Mucosa of descending colon (tissue), 3 donors: ENCODE measurements at regions not wholly inside any gene's neighbourhood (a gene's known extent, or its start where the extent isn't known, plus 50 kb on each side); places are given as distances from the start of the nearest gene placed in this dataset.
A peak's percentile ranks its signal among the peaks of the same experiment; 100 is the strongest.

Experiments used
- ATAC-seq: fragments of 200-7000 bp; cut with Tn5 transposase; one replicate; pipeline ENCODE4 v1.9.1; 2020; ENCODE audit warnings: mild to moderate bottlenecking, moderate library complexity
- DNase-seq, 3 donors: peaks; one replicate each; pipeline ENCODE4 v3.0.0-alpha.2; 2020
- H3K36me3 ChIP-seq: fragments of 200-600 bp; one replicate; pipeline ENCODE4 v1.8.0; 2021; ENCODE audit warnings: low read depth, mild to moderate bottlenecking
- H3K4me1 ChIP-seq: fragments of 200-600 bp; one replicate; pipeline ENCODE4 v1.8.0; 2021; ENCODE audit warnings: low read depth, mild to moderate bottlenecking
- H3K4me3 ChIP-seq: fragments of 200-600 bp; one replicate; pipeline ENCODE4 v1.8.0; 2021; ENCODE audit warnings: mild to moderate bottlenecking
- H3K9me3 ChIP-seq: fragments of 200-600 bp; one replicate; pipeline ENCODE4 v1.8.0; 2021; ENCODE audit warnings: mild to moderate bottlenecking
- intact Hi-C, 2 donors: fragments of 100-400 bp; cut with DNase I in 1 of 2; cut with micrococcal nuclease in 1 of 2; formaldehyde crosslinking; loops; one replicate each; pipeline versions ENCODE4 v1.11.0 to v1.11.1; 2022; cut with DNase I, micrococcal nuclease
- TF ChIP-seq, protein P1 (sequence below): fragments of 200-600 bp; IDR thresholded peaks from one replicate; pipeline ENCODE4 v1.8.0; 2022; ENCODE audit warnings: antibody characterized with exemption, mild to moderate bottlenecking
- donor health status: DM: no; HTN: no; CAD: no; lungs with moderate emphysema.
- donor health status: DM: no; HTN: no; CAD: no.
- donor health status: DM: no; HTN: yes; CAD: no.

DNA sequence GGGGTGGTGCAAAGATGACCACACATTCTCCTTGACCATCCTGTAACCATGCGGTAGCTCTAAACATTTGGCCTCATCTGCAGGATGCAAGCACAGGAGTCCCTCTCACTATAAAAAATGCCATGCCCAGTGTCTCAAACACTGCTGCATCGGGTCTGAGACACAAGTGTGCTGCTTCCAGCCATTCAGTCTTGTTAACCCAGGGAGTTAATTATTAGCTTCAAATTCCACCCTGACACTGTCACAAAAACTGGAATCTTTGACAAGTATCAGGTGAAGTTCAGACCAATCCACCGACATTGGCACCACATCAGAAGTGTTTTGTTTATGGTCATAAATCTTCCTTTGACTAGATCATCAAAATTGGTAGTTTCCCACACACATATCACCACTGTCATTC, 119.1 kb upstream of the RASEF start:
- Histone ChIP-seq H3K36me3 (no peaks in the 10 kb centered on the region), H3K9me3 (no peaks in the 10 kb centered on the region), H3K4me3 (no peak overlapping the region), H3K4me1 (no peaks in the 10 kb centered on the region)
- intact Hi-C loops: no loop called here
- DNase-seq (no peak), ATAC-seq (peak; percentile 9)
- TF ChIP-seq, protein P1, sequence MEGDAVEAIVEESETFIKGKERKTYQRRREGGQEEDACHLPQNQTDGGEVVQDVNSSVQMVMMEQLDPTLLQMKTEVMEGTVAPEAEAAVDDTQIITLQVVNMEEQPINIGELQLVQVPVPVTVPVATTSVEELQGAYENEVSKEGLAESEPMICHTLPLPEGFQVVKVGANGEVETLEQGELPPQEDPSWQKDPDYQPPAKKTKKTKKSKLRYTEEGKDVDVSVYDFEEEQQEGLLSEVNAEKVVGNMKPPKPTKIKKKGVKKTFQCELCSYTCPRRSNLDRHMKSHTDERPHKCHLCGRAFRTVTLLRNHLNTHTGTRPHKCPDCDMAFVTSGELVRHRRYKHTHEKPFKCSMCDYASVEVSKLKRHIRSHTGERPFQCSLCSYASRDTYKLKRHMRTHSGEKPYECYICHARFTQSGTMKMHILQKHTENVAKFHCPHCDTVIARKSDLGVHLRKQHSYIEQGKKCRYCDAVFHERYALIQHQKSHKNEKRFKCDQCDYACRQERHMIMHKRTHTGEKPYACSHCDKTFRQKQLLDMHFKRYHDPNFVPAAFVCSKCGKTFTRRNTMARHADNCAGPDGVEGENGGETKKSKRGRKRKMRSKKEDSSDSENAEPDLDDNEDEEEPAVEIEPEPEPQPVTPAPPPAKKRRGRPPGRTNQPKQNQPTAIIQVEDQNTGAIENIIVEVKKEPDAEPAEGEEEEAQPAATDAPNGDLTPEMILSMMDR: no peak

DNA sequence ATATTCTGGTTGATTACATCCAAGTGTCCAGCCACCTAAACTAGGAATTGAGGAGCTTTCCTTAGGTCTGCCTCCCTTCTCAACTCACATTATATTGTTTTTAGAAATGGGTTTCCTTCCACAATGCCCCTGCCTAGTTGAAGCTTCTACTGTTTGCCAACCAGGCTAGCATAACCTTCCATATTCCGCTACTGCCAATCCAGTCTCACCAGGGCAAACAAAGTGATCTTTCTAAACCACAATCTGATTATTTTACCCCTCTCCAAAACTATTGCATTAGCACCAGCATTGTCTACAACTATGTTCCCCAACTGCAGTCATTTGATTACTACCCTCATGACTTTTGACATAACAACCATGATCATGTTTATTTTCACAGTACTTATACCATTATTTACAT, 115.8 kb upstream of the RASEF start:
- TF ChIP-seq, protein P1: no peak
- Histone ChIP-seq H3K9me3 (peaks cover 5% of the 10 kb centered on the region), H3K4me1 (no peaks in the 10 kb centered on the region), H3K4me3 (no peak overlapping the region), H3K36me3 (no peaks in the 10 kb centered on the region)
- DNase-seq (no peak), ATAC-seq (no peak)
- intact Hi-C loops: no loop called here

DNA sequence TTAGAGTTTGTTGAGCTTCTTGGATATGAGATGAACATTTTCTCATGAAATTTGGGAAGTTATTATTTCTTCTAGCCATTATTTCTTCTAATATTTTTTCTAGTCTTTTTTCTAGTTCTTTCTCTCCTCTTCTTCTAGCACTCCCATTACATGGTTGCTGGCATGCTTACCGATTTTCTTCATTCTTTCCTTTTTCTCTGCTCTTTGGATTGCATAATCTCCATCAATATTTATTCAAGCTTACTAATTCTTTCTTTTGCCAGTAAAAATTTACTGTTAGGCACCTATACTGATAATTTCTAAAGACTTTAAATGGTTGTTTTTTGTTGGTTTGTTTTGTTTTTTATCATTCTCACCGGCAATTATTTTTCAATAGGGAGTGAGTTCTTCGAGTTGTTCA, 114.8 kb upstream of the RASEF start:
- TF ChIP-seq, protein P1: no peak
- DNase-seq (no peak), ATAC-seq (no peak)
- Histone ChIP-seq H3K9me3 (peaks cover 15% of the 10 kb centered on the region), H3K4me1 (no peaks in the 10 kb centered on the region), H3K4me3 (no peak overlapping the region), H3K36me3 (no peaks in the 10 kb centered on the region)
- intact Hi-C loops: no loop called here

DNA sequence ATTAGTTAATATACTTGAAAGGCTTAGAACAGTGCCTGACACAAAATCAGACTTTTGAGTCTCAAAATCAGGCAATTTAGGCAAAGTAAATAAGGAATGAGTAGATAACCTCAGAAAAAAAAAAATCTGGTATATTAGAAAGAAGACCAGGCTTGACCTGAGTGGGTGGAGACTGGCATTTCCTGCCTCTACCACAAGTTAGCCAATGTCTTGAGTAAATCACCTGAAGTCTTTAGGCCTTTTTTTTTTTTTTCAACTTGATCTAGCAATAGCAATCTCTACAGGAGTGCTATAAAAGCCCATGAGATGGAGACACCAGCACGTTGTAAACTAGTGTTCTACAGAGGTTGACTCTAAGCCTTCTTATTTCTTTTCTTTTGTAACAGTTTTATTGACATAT, 104.2 kb upstream of the RASEF start:
- H3K4me3 ChIP-seq: no peak overlapping the region

DNA sequence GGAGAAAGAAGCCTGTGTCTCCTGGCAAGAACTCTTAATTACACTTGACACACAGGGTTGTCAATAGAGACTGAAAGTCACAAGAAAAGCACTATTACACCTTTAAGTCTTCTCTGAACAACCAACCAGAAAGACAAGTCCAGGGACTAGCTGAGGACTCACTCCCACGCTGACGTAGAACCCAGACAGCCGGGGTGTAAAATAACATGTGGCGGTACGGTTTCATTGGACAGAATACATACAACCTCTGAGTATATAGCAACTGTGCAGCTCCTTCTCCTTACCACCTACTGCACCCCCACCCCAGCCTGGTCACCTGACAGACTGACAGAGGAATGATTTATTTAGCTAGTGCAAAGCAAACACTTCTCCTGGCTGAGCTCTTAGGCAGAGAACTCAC, 103.4 kb upstream of the RASEF start:
- DNase-seq (peak; percentile 50 to 75 (median 60)), ATAC-seq (peak; percentile 96)
- no peak overlapping the region for H3K4me3 ChIP-seq

More for the DNA sequence above, 104.2 kb upstream of the RASEF start:
- Histone ChIP-seq H3K9me3 (peaks cover 5% of the 10 kb centered on the region), H3K4me1 (no peaks in the 10 kb centered on the region), H3K36me3 (no peaks in the 10 kb centered on the region)
- DNase-seq (no peak), ATAC-seq (peak; percentile 63)
- TF ChIP-seq, protein P1: no peak
- intact Hi-C loops: no loop called here

DNA sequence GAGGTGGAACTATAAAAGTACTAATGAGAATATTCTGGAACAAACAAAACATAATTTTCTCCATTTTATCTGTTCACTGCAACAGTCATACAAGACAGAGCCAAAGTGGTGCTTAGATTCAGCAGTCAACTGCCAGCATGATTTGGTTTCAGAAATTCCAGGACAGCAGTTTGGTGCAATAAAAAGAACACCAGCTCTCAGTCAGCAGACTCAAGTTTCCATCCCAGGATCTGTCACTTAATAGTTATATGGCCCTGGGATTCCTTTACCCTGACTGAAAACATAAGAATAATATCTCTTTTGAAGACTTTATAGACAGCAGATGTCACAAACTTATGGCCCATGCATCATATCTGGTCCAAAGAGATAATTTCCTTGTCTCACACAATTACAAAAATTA, 92.8 kb upstream of the RASEF start:
- intact Hi-C loops: no loop called here
- no peaks in the 10 kb centered on the region for H3K4me1 ChIP-seq
- no peak for DNase-seq
- no peak overlapping the region for H3K4me3 ChIP-seq
- no peaks in the 10 kb centered on the region for H3K36me3 ChIP-seq
- ATAC-seq: no peak
- no peaks in the 10 kb centered on the region for H3K9me3 ChIP-seq
- TF ChIP-seq, protein P1: no peak

More for the DNA sequence above, 103.4 kb upstream of the RASEF start:
- TF ChIP-seq, protein P1: no peak
- intact Hi-C loops: no loop called here
- H3K9me3 ChIP-seq: peaks cover 5% of the 10 kb centered on the region
- no peaks in the 10 kb centered on the region for H3K4me1 ChIP-seq
- no peaks in the 10 kb centered on the region for H3K36me3 ChIP-seq
